Skeletal muscle tissue (tissue), 3 donors: ENCODE measurements at regions not wholly inside any gene's neighbourhood (a gene's known extent, or its start where the extent isn't known, plus 50 kb on each side); places are given as distances from the start of the nearest gene placed in this dataset.

Source experiments
- H3K27ac ChIP-seq: one replicate; pipeline ENCODE4 v1.7.0; 2013; ENCODE audit warnings: mild to moderate bottlenecking, low read depth, low read length, inconsistent platforms
- H3K27me3 ChIP-seq, 3 donors: one replicate each; pipeline ENCODE4 v1.7.0; 2013; ENCODE audit warnings: low read length in 3 of 3; ENCODE audit not compliant: control insufficient read depth in 3 of 3, insufficient read depth in 3 of 3
- H3K36me3 ChIP-seq, 3 donors: one replicate each; pipeline ENCODE4 v1.7.0; 2013; ENCODE audit warnings: low read length in 3 of 3; ENCODE audit not compliant: control insufficient read depth in 3 of 3, insufficient read depth in 3 of 3
- H3K4me1 ChIP-seq, 3 donors: one replicate each; pipeline ENCODE4 v1.7.0; 2013; ENCODE audit warnings: low read length in 3 of 3, mild to moderate bottlenecking in 3 of 3; ENCODE audit not compliant: control insufficient read depth in 3 of 3, insufficient read depth in 3 of 3
- H3K4me3 ChIP-seq, 3 donors: one replicate each; pipeline ENCODE4 v1.7.0; 2013; ENCODE audit warnings: low read length in 3 of 3
- H3K9ac ChIP-seq, 3 donors: one replicate each; pipeline ENCODE4 v1.7.0; 2013; ENCODE audit warnings: low read length in 3 of 3, mild to moderate bottlenecking in 3 of 3, moderate library complexity in 2 of 3, low read depth in 1 of 3
- H3K9me3 ChIP-seq, 3 donors: one replicate each; pipeline ENCODE4 v1.7.0; 2013; ENCODE audit warnings: low read length in 3 of 3; ENCODE audit not compliant: control insufficient read depth in 3 of 3
- donor health status: Osteomylitis.

GRCh38 chr15:25514522-25514921 lies 75.7 kb upstream of the UBE3A start:
- no peaks in the 10 kb centered on the region for H3K4me1 ChIP-seq
- no peak overlapping the region for H3K9ac ChIP-seq
- no peaks in the 10 kb centered on the region for H3K9me3 ChIP-seq
- no peaks in the 10 kb centered on the region for H3K36me3 ChIP-seq
- H3K27ac ChIP-seq: no peak overlapping the region
- no peak overlapping the region for H3K4me3 ChIP-seq
- H3K27me3 ChIP-seq: no peaks in the 10 kb centered on the region

GRCh38 chr15:25512957-25513356 lies 74.1 kb upstream of the UBE3A start:
- Histone ChIP-seq H3K27ac (no peak overlapping the region), H3K4me1 (no peaks in the 10 kb centered on the region), H3K4me3 (no peak overlapping the region), H3K36me3 (no peaks in the 10 kb centered on the region), H3K27me3 (no peaks in the 10 kb centered on the region), H3K9me3 (no peaks in the 10 kb centered on the region), H3K9ac (no peak overlapping the region)

DNA sequence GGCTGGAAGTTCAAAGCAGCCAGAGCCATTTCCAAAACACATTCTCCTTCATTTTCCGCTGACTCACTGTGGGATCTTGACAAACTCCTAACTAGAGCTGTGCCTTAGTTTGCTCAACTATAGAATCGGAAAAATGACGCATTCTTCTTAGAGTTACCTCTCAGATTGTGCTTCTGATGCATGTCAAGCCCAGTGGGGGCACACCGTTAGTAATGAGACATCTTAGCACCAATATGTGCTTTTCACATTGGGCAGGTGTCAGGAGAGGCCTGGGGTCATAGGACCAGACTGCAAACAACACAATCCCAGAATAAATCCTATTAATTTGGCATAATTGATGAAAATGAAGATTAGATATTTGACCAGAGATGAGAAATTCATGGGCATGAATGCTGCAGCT lies 71.3 kb upstream of the UBE3A start:
- no peaks in the 10 kb centered on the region for H3K4me1 ChIP-seq

DNA sequence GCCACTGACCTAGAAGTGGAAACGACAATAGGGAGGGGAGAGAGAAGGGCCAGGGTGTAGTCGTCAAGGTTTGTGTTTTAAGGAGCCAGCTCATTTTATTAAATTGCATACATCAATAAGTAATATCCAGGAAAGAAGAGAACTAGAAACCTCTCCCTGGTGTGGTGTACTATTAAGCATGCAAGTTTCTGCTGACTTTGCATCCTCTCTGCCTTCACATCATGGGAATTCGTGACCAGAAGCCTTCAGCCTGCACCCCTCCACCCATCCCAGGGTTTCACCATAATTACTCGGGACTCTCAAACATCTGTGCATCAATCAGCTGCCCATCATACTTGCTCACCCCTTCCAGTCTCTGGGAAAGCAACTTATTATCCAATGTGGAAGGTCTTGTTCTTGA lies 70.9 kb upstream of the UBE3A start:
- no peaks in the 10 kb centered on the region for H3K36me3 ChIP-seq
- no peak overlapping the region for H3K4me3 ChIP-seq
- no peak overlapping the region for H3K27ac ChIP-seq
- no peak overlapping the region for H3K9ac ChIP-seq
- no peaks in the 10 kb centered on the region for H3K27me3 ChIP-seq
- H3K9me3 ChIP-seq: no peaks in the 10 kb centered on the region
- no peaks in the 10 kb centered on the region for H3K4me1 ChIP-seq

More for the DNA sequence above, 71.3 kb upstream of the UBE3A start:
- no peak overlapping the region for H3K9ac ChIP-seq
- H3K9me3 ChIP-seq: no peaks in the 10 kb centered on the region
- H3K27ac ChIP-seq: no peak overlapping the region
- no peaks in the 10 kb centered on the region for H3K27me3 ChIP-seq
- H3K36me3 ChIP-seq: no peaks in the 10 kb centered on the region
- H3K4me3 ChIP-seq: no peak overlapping the region

DNA sequence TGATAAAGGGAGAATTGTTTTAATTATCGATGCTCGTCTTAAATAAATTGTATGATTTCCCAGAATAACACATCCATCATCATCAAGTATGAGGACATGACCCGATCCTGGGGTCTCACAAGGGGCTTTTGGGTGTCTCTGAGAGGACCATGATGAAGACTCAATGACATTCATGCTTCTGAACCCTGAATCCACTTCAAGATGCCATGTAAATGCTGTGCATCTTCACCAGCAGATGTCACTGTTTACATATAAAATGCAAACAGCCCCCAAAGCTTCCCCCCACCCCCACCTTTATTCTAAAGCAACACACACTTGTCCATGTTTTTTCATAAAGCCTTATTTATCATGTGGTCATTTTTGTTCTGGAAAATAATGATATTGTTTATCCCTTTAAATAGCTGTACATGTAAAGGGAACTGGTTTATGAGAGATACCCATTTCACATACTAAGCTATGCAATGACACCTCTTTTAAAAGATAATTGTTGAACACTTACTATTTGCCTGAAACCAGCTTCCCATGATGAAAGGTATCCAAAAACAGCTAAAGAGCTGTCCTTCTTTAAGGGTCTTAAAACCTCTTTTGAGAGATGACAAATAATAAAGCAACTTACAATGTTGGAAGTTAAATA lies 69.7 kb upstream of the UBE3A start:
- no peaks in the 10 kb centered on the region for H3K27me3 ChIP-seq
- H3K4me1 ChIP-seq: no peaks in the 10 kb centered on the region
- H3K36me3 ChIP-seq: no peaks in the 10 kb centered on the region
- H3K4me3 ChIP-seq: no peak overlapping the region
- H3K9me3 ChIP-seq: no peaks in the 10 kb centered on the region
- H3K27ac ChIP-seq: no peak overlapping the region
- H3K9ac ChIP-seq: no peak overlapping the region

GRCh38 chr15:25504307-25504706 lies 65.5 kb upstream of the UBE3A start:
- no peak overlapping the region for H3K4me3 ChIP-seq
- H3K27ac ChIP-seq: no peak overlapping the region
- no peak overlapping the region for H3K9ac ChIP-seq
- no peaks in the 10 kb centered on the region for H3K4me1 ChIP-seq
- H3K36me3 ChIP-seq: no peaks in the 10 kb centered on the region
- H3K27me3 ChIP-seq: no peaks in the 10 kb centered on the region
- H3K9me3 ChIP-seq: no peaks in the 10 kb centered on the region

DNA sequence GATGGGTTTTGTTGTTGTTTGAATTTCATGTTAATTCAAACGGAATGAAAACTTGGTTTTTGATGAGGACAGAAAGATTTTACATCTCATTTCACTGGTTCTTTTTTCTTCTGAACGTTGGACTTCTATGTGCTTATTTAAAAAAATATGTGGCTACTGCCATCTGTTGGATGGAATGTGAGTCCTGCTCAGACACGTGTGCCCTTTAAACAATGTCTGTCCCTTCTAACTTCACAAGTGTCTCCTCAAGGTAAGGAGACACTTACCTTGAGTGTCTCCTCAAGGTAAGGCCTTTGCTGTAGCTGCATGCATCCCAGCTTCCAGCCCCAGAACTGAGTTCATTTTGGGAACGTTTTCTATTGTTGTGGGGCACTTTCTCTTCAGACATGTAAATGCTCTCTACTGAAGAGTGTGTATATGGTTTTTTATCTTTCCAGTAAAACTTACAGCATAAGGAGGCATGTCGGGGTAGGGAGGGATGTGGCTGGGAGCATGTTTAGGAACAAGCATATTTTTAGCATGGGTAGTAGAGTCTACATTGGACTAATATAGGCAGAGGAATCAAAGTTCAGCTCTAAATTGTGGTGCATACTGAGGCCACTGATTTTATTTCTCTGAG lies 63.1 kb upstream of the UBE3A start:
- Histone ChIP-seq H3K36me3 (no peaks in the 10 kb centered on the region), H3K27me3 (no peaks in the 10 kb centered on the region), H3K9me3 (no peaks in the 10 kb centered on the region), H3K27ac (no peak overlapping the region), H3K4me3 (no peak overlapping the region), H3K9ac (no peak overlapping the region), H3K4me1 (no peaks in the 10 kb centered on the region)

GRCh38 chr15:25498835-25499234 lies 60.0 kb upstream of the UBE3A start:
- Histone ChIP-seq H3K9ac (no peak overlapping the region), H3K27ac (no peak overlapping the region), H3K9me3 (no peaks in the 10 kb centered on the region), H3K4me3 (no peak overlapping the region), H3K36me3 (no peaks in the 10 kb centered on the region), H3K4me1 (no peaks in the 10 kb centered on the region), H3K27me3 (no peaks in the 10 kb centered on the region)

- Histone ChIP-seq H3K4me3 (no peak overlapping the region), H3K27ac (no peak overlapping the region), H3K4me1 (no peaks in the 10 kb centered on the region), H3K27me3 (no peaks in the 10 kb centered on the region), H3K9ac (no peak overlapping the region), H3K36me3 (no peaks in the 10 kb centered on the region), H3K9me3 (no peaks in the 10 kb centered on the region)
These were observed 59.1 kb upstream of the UBE3A start for GRCh38 chr15:25497934-25498333.

GRCh38 chr15:25493823-25494526 lies 55.2 kb upstream of the UBE3A start:
- no peaks in the 10 kb centered on the region for H3K4me1 ChIP-seq
- no peak overlapping the region for H3K4me3 ChIP-seq
- H3K36me3 ChIP-seq: no peaks in the 10 kb centered on the region
- H3K27me3 ChIP-seq: no peaks in the 10 kb centered on the region
- no peak overlapping the region for H3K9ac ChIP-seq
- H3K27ac ChIP-seq: no peak overlapping the region
- H3K9me3 ChIP-seq: peaks cover 0 to 2% (median 0%) of the 10 kb centered on the region in 3 donors
